Transverse colon (tissue), 4 donors: ENCODE measurements at regions not wholly inside any gene's neighbourhood (a gene's known extent, or its start where the extent isn't known, plus 50 kb on each side); places are given as distances from the start of the nearest gene placed in this dataset.

Experiments used
- DNase-seq: peaks from one replicate; pipeline ENCODE4 v3.0.0-alpha.2; 2019
- H3K27ac ChIP-seq, 4 donors: fragments of 200-600 bp; sonication (generic); 2 replicates each; pipeline ENCODE4 v1.5.1; 2016 to 2018; ENCODE audit warnings: inconsistent platforms in 4 of 4
- H3K27me3 ChIP-seq: fragments of 200-600 bp; sonication (generic); 2 replicates; pipeline ENCODE4 v1.5.1; 2017; ENCODE audit warnings: inconsistent platforms
- H3K36me3 ChIP-seq, 4 donors: fragments of 200-600 bp; sonication (generic); 2 replicates each; pipeline ENCODE4 v1.5.1; 2017 to 2019; ENCODE audit warnings: inconsistent platforms in 4 of 4
- H3K4me1 ChIP-seq, 4 donors: fragments of 200-600 bp; sonication (generic); 2 replicates each; pipeline ENCODE4 v1.5.1; 2017 to 2020; ENCODE audit warnings: inconsistent platforms in 4 of 4
- H3K4me3 ChIP-seq, 4 donors: fragments of 200-600 bp; sonication (generic); 1 replicate in 1 of 4; 2 replicates in 3 of 4; pipeline versions ENCODE4 v1.5.1 to v1.6.1; 2017 to 2019; ENCODE audit warnings: inconsistent platforms in 4 of 4
- H3K9me3 ChIP-seq, 2 donors: fragments of 200-600 bp; sonication (generic); 2 replicates each; pipeline ENCODE4 v1.5.1; 2017 to 2019; ENCODE audit warnings: inconsistent platforms in 2 of 2
- EP300 ChIP-seq: sonication (generic); formaldehyde crosslinking; IDR thresholded peaks from one replicate; pipeline ENCODE4 v1.6.1; 2017; ENCODE audit warnings: antibody characterized with exemption, low read depth
- POLR2A ChIP-seq: fragments of 450-650 bp; IDR thresholded peaks from one replicate; pipeline ENCODE4 v1.6.1; 2016; ENCODE audit warnings: antibody characterized with exemption, mild to moderate bottlenecking, moderate library complexity
- POLR2AphosphoS5 ChIP-seq, 3 donors: sonication (generic); formaldehyde crosslinking; IDR thresholded peaks; one replicate each; pipeline ENCODE4 v1.6.1; 2016; ENCODE audit warnings: antibody characterized with exemption in 3 of 3
- WGBS, 2 donors: methylation state at CpG; one replicate each; pipeline ENCODE4 v1.1.5; 2018; ENCODE audit warnings: low coverage in 1 of 2; 5-methylcytosine and 5-hydroxymethylcytosine counted together
- in situ Hi-C, 4 donors: fragments of 200-750 bp; cut with MboI; loops; one replicate each; pipeline versions ENCODE4 v1.15.0 to v1.15.1; 2017; ENCODE audit warnings: low sequenced_read_pairs in 3 of 4, low pct_ligation_motif_present in 1 of 4, low pct_unique_long_range_greater_than_20kb in 1 of 4
- intact Hi-C: fragments of 100-400 bp; cut with DNase I; formaldehyde crosslinking; loops from one replicate; pipeline ENCODE4 v1.15.1; 2023; ENCODE audit warnings: low total_unique reads
- TF ChIP-seq, protein P1 (sequence below), 5 experiments: fragments of 200-600 bp in 3 of 5; fragments of 450-650 bp in 2 of 5; sonication (generic) in 3 of 5; IDR thresholded peaks; 1 replicate in 2 of 5; 2 replicates in 3 of 5; pipeline ENCODE4 v1.5.1; 2016 to 2017; ENCODE audit warnings: antibody characterized with exemption in 5 of 5, inconsistent platforms in 3 of 5, mild to moderate bottlenecking in 2 of 5, moderate library complexity in 1 of 5

DNA sequence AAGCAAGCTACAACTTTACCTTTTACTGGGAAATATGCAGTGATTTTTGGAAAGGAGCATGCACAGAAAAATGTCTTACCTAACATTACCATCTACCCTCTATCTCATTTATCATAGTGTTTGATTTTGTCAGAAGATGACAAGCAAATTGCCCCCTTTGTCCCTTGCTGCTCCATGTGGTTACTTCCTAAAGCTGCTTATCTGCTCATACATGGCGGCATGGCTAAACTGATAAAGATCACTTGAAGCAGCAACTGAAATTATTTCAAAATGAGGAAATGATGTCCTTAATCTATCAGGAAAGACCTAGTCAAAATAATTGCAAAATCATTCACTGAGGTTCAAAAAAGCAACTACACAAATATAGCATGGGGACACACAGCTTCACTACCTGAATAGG lies 1198.5 kb upstream of the SORCS1 start:
- DNase-seq = no peak
- H3K36me3 ChIP-seq = no peaks in the 10 kb centered on the region
- H3K4me3 ChIP-seq = no peak overlapping the region
- in situ Hi-C loops = no loop called here
- TF ChIP-seq POLR2AphosphoS5 (IDR thresholded peaks at IDR 0.05) (no peak), EP300 (no peak), POLR2A (no peak)
- TF ChIP-seq, protein P1, sequence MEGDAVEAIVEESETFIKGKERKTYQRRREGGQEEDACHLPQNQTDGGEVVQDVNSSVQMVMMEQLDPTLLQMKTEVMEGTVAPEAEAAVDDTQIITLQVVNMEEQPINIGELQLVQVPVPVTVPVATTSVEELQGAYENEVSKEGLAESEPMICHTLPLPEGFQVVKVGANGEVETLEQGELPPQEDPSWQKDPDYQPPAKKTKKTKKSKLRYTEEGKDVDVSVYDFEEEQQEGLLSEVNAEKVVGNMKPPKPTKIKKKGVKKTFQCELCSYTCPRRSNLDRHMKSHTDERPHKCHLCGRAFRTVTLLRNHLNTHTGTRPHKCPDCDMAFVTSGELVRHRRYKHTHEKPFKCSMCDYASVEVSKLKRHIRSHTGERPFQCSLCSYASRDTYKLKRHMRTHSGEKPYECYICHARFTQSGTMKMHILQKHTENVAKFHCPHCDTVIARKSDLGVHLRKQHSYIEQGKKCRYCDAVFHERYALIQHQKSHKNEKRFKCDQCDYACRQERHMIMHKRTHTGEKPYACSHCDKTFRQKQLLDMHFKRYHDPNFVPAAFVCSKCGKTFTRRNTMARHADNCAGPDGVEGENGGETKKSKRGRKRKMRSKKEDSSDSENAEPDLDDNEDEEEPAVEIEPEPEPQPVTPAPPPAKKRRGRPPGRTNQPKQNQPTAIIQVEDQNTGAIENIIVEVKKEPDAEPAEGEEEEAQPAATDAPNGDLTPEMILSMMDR (IDR thresholded peaks at IDR 0.05) = no peak
- no peaks in the 10 kb centered on the region for H3K9me3 ChIP-seq
- no peaks in the 10 kb centered on the region for H3K4me1 ChIP-seq
- intact Hi-C loops = no loop called here
- no peak overlapping the region for H3K27ac ChIP-seq
- WGBS, 2 donors = 78 to 94% methylated on average over 1 of the region's 1 CpG
- no peaks in the 10 kb centered on the region for H3K27me3 ChIP-seq

DNA sequence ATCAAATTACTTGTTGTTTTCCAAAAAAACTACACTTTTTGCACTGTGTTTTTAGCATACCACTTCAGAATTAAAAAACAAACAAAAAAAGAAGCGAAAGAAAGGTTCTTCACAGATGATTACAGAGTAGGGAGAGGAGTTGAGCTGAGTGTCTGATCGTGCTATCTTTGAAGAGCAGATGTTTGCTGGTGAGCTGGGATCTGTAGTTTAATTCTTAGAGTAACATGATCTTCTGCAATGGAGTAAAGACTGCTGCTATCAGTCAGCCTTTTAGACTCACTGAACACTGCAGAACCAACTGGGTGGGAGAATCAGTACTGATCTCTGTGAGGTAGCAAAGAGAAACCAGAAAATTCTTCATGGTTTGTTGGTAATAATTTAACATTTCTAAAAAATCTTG lies 1197.8 kb upstream of the SORCS1 start:
- Histone ChIP-seq H3K4me3 (no peak overlapping the region), H3K9me3 (no peaks in the 10 kb centered on the region), H3K27me3 (no peaks in the 10 kb centered on the region), H3K27ac (no peak overlapping the region), H3K4me1 (no peaks in the 10 kb centered on the region), H3K36me3 (no peaks in the 10 kb centered on the region)
- TF ChIP-seq POLR2A (no peak), POLR2AphosphoS5 (IDR thresholded peaks at IDR 0.05) (no peak)
- 85 to 89% methylated on average over 2 of the region's 2 CpGs for WGBS, 2 donors
- DNase-seq = no peak
- in situ Hi-C loops (no loop called here), intact Hi-C loops (no loop called here)

DNA sequence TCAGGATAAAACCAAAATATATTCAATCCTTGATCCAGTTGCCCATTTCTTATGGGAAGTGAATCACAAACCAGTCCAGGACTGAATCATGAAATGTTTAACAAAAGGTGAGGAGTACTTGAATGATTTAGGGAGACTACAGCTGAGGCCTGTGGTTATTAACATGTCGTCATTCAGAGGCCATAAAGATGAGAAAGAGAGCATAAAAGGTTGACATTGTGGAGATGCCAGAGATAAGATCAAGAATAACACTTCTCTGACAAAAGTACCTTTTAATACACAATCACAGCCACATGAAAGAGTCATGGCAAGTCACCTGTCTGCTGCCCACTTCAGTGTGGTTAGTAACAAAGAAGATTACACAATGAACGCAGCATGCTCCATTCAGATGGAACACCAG lies 1195.7 kb upstream of the SORCS1 start:
- Histone ChIP-seq H3K27ac (no peak overlapping the region), H3K27me3 (no peaks in the 10 kb centered on the region), H3K4me3 (no peak overlapping the region), H3K4me1 (no peaks in the 10 kb centered on the region), H3K36me3 (no peaks in the 10 kb centered on the region), H3K9me3 (no peaks in the 10 kb centered on the region)
- DNase-seq = no peak
- no peak for TF ChIP-seq EP300
- TF ChIP-seq, protein P1 (IDR thresholded peaks at IDR 0.05) = no peak
- no peak for TF ChIP-seq POLR2A
- no peak for TF ChIP-seq POLR2AphosphoS5 (IDR thresholded peaks at IDR 0.05)
- intact Hi-C loops (no loop called here), in situ Hi-C loops (no loop called here)
- 24 to 31% methylated on average over 2 of the region's 2 CpGs for WGBS, 2 donors

DNA sequence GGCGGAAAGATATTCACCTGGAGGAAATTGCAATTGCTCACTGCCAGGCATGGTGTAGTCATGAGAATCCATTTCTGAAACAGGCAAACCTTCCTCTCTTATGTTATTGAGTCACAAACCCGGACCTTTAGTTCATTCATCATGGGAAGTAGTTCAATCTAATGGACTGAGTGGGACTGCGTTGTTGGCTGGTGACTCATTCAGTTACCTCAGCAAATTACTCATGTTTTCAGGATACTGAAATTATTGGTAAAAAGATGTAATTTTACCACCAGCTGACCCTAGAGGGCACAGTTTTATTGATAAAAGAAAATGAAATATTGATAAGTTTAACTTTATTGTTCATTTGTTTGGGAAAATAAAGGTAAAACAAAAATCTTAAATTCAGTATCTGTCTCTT lies 1194.4 kb upstream of the SORCS1 start:
- no peak for DNase-seq
- Histone ChIP-seq H3K9me3 (no peaks in the 10 kb centered on the region), H3K27me3 (no peaks in the 10 kb centered on the region), H3K36me3 (no peaks in the 10 kb centered on the region), H3K4me1 (no peaks in the 10 kb centered on the region), H3K27ac (no peak overlapping the region), H3K4me3 (no peak overlapping the region)
- intact Hi-C loops = no loop called here
- WGBS, 2 donors = 45 to 49% methylated on average over 2 to 3 of the region's 3 CpGs
- in situ Hi-C loops = no loop called here
- TF ChIP-seq EP300 (no peak), POLR2AphosphoS5 (IDR thresholded peaks at IDR 0.05) (no peak), POLR2A (no peak)
- TF ChIP-seq, protein P1 (IDR thresholded peaks at IDR 0.05) = no peak

DNA sequence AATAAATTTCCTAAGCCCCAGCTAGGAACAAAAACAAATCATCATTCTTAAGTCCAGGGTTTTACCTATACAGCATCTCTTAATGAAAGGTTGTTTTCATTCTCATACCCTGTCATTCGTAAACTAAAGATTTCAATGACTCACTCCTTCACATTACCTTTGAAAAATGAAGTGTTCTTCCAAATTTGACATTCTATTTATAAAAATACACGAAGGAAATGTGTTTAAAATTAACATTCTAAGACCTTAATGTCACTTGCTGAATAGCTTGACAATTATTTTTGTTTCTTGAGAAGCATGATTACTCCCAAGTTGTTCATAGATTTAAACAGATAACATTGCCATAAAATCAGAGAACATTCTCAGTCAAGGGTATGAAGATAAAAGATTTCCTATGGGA lies 1188.3 kb upstream of the SORCS1 start:
- H3K36me3 ChIP-seq = no peaks in the 10 kb centered on the region
- no peak overlapping the region for H3K27ac ChIP-seq
- in situ Hi-C loops = no loop called here
- intact Hi-C loops = no loop called here
- TF ChIP-seq POLR2AphosphoS5 (IDR thresholded peaks at IDR 0.05) = no peak
- no peak for TF ChIP-seq EP300
- TF ChIP-seq, protein P1 (IDR thresholded peaks at IDR 0.05) = no peak
- no peak for TF ChIP-seq POLR2A
- H3K27me3 ChIP-seq = no peaks in the 10 kb centered on the region
- H3K4me3 ChIP-seq = no peak overlapping the region
- H3K9me3 ChIP-seq = no peaks in the 10 kb centered on the region
- 38 to 40% methylated on average over 2 of the region's 2 CpGs for WGBS, 2 donors
- H3K4me1 ChIP-seq = no peaks in the 10 kb centered on the region
- DNase-seq = no peak
